D721Med (cell line): ENCODE measurements at regions not wholly inside any gene's neighbourhood (a gene's known extent, or its start where the extent isn't known, plus 50 kb on each side); places are given as distances from the start of the nearest gene placed in this dataset.

Experiments used
- DNase-seq: peaks from one replicate; pipeline ENCODE4 v3.0.0; 2011; ENCODE audit warnings: low spot score; ENCODE audit not compliant: insufficient read length
- FAIRE-seq: peaks from 2 replicates; lab custom pipeline; 2011; peaks lifted over from hg19 to GRCh38; lab: Jason Lieb, UNC
- TF ChIP-seq, protein P1 (sequence below): IDR thresholded peaks from 2 replicates; pipeline ENCODE4 v1.5.1; 2012; ENCODE audit warnings: mild to moderate bottlenecking, control low read depth; ENCODE audit not compliant: insufficient read depth; ENCODE audit errors: missing control alignments

DNA sequence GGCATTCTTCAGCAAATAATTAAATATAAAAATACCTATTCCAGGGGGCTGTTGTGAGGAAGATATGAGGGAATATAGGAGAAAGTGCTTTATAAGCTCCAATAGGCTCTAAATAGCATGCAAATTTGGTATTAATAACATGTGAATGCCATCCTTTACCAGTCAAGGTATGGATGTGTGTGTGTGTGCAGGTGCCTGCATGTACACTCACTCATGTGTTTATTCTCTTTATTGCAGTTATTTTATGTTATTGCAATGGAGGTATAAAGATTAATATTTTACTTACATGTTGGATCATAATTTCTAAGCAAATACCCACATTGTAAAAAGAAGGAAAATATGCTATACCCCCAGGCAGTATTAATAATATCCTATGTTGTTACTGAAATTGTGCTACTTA lies 1093.0 kb upstream of the GYPC start:
- TF ChIP-seq, protein P1, sequence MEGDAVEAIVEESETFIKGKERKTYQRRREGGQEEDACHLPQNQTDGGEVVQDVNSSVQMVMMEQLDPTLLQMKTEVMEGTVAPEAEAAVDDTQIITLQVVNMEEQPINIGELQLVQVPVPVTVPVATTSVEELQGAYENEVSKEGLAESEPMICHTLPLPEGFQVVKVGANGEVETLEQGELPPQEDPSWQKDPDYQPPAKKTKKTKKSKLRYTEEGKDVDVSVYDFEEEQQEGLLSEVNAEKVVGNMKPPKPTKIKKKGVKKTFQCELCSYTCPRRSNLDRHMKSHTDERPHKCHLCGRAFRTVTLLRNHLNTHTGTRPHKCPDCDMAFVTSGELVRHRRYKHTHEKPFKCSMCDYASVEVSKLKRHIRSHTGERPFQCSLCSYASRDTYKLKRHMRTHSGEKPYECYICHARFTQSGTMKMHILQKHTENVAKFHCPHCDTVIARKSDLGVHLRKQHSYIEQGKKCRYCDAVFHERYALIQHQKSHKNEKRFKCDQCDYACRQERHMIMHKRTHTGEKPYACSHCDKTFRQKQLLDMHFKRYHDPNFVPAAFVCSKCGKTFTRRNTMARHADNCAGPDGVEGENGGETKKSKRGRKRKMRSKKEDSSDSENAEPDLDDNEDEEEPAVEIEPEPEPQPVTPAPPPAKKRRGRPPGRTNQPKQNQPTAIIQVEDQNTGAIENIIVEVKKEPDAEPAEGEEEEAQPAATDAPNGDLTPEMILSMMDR: no peak
- no peak for DNase-seq
- no peak for FAIRE-seq

- no peak for FAIRE-seq
- DNase-seq: no peak
- TF ChIP-seq, protein P1: no peak
Observed at GRCh38 chr2:125564471-125564870, 1091.5 kb upstream of the GYPC start.

GRCh38 chr2:125566422-125566821 lies 1089.5 kb upstream of the GYPC start:
- no peak for DNase-seq
- TF ChIP-seq, protein P1: no peak
- no peak for FAIRE-seq

DNA sequence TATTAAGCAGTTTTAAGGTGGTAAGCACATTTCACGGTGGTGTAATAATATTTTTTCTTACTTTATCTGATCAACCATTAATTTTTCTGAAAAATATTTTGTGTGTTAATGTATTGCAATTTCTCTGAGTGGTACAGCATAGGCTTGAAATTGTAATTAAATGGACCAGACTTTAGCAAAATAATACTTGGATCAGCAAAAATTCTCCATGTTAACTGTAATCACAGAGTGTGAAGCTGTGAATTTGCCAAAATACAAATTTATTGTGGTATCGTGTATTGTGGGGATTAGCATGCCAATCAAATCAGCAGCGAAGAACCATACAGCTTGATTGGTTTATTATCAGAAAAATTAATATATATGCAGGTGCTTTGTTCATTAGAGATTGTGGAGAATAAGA lies 1088.9 kb upstream of the GYPC start:
- TF ChIP-seq, protein P1: no peak
- FAIRE-seq (no peak), DNase-seq (no peak)

DNA sequence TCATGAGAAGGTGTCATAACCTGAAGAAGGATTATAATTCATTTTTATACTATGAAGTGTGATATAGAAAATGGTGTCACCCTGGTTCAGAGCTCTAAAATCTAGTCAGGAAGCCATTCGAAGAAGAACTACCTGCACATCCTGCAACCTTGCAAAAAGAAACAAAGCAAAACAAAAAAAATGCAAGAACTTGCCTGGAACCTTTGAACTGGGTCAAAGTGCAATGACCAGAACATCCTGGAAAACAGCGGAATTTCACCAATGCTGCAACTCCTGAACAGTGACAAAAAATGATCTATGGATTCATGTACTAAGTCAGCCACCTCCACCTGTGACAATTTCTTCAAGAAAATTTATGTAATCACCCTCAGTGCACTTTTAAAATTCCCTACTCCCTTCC lies 1083.3 kb upstream of the GYPC start:
- DNase-seq (no peak), FAIRE-seq (no peak)
- TF ChIP-seq, protein P1: no peak

DNA sequence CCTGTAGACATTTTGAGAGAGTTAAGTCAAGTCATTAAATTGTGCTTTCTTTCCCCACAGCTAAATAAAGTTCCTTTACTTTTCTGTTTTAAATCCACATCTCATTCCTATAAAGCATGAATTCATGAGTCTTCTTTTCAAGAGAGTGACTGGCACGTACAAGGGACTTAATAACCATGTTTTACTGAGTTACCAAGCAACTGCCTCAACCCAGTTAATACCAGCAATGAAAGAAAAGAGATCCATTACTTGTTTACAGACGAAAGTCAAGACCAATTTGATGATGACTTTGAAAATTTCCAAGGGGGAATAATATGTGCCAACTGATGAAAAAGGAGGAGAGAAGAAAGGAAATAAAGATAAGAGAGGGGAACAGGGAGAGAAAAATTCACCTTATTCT lies 1082.5 kb upstream of the GYPC start:
- TF ChIP-seq, protein P1: no peak
- FAIRE-seq (no peak), DNase-seq (no peak)

GRCh38 chr2:125576558-125576957 lies 1079.4 kb upstream of the GYPC start:
- FAIRE-seq (no peak), DNase-seq (no peak)
- TF ChIP-seq, protein P1: no peak
